ENCODE measurements at regions not wholly inside any gene's neighbourhood (a gene's known extent, or its start where the extent isn't known, plus 50 kb on each side); places are given as distances from the start of the nearest gene placed in this dataset.

DNA sequence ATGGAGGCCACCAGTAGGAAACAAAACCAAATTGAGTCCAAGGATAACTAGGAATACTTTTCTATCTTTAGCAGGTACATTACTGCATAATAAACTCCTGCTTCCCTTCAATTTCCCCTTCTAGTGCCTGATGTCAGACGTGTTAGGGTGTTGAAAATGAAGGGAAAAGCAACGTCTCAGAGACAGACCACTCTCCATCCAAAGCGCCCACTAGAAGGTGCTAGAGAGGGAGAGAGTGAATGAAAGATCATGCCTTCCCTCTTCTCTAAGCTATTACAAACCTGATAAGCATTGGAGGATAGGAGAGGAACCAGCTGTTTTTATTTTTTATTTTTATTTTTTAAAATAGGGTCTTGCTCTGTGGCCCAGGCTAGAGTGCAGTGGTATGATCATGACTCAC, 64.1 kb downstream of the ZNF641 start:
- Histone ChIP-seq H3K4me3 (no peak overlapping the region), H3K9me3 (no peaks in the 10 kb centered on the region), H3K27ac (no peak overlapping the region), H3K27me3 (no peaks in the 10 kb centered on the region), H3K36me3 (no peaks in the 10 kb centered on the region), H3K4me1 (no peaks in the 10 kb centered on the region)
- no peak for TF ChIP-seq POLR2A (IDR thresholded peaks at IDR 0.05)
- TF ChIP-seq, protein P1, sequence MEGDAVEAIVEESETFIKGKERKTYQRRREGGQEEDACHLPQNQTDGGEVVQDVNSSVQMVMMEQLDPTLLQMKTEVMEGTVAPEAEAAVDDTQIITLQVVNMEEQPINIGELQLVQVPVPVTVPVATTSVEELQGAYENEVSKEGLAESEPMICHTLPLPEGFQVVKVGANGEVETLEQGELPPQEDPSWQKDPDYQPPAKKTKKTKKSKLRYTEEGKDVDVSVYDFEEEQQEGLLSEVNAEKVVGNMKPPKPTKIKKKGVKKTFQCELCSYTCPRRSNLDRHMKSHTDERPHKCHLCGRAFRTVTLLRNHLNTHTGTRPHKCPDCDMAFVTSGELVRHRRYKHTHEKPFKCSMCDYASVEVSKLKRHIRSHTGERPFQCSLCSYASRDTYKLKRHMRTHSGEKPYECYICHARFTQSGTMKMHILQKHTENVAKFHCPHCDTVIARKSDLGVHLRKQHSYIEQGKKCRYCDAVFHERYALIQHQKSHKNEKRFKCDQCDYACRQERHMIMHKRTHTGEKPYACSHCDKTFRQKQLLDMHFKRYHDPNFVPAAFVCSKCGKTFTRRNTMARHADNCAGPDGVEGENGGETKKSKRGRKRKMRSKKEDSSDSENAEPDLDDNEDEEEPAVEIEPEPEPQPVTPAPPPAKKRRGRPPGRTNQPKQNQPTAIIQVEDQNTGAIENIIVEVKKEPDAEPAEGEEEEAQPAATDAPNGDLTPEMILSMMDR (IDR thresholded peaks at IDR 0.05), result peak in 2 of 4 experiments; percentile 10 to 17
- DNase-seq, result no peak
- intact Hi-C loops (cut with DNase I; ENCODE audit: low total_unique reads), result no loop called here

DNA sequence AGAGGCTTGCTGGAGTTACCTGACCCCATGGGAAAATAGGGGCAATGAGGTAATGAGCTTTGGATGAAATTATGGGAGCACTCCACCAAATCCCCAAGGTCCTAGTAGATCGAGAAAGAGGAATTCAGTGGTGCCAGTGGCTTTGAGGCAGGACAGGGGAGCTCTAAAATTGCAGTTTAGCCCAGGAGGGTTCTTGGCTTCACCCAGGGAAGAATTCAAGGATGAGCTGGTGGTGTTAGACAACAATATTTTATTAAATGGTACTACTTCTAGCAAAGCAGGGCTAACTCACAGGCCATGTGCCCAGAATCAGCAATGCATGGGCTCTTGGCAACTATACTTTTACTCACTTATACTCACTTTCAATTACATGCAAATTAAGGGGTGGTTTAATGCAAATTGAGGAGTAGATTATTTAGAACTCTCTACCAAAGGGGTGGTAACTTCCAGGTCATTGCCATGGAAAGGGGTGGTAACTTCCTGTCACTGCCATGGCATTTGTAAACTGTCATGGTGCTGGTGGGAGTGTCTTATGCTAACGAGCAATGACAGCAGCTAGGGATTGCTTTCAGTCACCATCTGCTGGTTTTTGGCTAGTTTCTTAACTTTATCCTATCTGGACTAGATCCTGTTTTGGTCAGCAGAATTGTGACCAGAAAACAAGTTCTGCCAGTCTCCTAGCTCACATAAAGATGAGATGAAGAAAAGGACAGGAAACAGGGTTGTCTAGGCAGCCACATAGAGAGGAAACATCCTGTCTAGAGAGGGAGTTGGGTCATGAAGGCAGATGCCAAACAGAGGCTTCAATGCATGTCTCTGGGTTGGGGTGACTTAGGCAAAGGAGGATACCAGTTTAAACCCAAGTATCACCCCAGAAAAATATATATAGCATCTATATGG, 64.7 kb downstream of the ZNF641 start:
- no peak for DNase-seq

DNA sequence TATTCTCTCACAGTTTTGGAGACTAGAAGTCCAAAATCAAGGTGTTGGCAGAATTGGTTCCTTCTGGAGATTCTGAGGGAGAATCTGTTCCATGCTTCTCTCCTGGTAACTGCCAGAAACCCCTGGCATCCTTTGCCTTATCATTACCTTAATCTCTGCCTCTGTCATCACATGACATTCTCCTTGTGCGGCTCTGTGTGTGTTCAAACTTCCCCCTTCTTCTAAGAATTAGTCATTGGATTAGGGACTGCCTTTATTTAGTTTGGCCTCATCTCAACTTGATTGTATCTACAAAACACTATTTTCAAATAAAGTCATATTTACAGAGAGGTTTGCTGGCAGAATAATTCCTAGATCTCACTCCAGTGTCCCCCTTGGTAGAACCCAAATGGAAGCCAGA, 68.9 kb downstream of the ZNF641 start:
- H3K27me3 ChIP-seq, result no peaks in the 10 kb centered on the region
- no peaks in the 10 kb centered on the region for H3K9me3 ChIP-seq
- H3K27ac ChIP-seq, result no peak overlapping the region
- H3K4me3 ChIP-seq, result no peak overlapping the region
- H3K36me3 ChIP-seq, result no peaks in the 10 kb centered on the region
- intact Hi-C loops (cut with DNase I; ENCODE audit: low total_unique reads), result no loop called here
- no peaks in the 10 kb centered on the region for H3K4me1 ChIP-seq
- TF ChIP-seq, protein P1 (IDR thresholded peaks at IDR 0.05), result no peak
- TF ChIP-seq POLR2A (IDR thresholded peaks at IDR 0.05), result no peak
- DNase-seq, result no peak

More for the DNA sequence above, 64.7 kb downstream of the ZNF641 start:
- Histone ChIP-seq H3K4me3 (no peak overlapping the region), H3K4me1 (no peaks in the 10 kb centered on the region), H3K9me3 (no peaks in the 10 kb centered on the region), H3K36me3 (no peaks in the 10 kb centered on the region), H3K27ac (no peak overlapping the region), H3K27me3 (no peaks in the 10 kb centered on the region)
- TF ChIP-seq, protein P1 (IDR thresholded peaks at IDR 0.05), result no peak
- no peak for TF ChIP-seq POLR2A (IDR thresholded peaks at IDR 0.05)
- intact Hi-C loops (cut with DNase I; ENCODE audit: low total_unique reads), result no loop called here

DNA sequence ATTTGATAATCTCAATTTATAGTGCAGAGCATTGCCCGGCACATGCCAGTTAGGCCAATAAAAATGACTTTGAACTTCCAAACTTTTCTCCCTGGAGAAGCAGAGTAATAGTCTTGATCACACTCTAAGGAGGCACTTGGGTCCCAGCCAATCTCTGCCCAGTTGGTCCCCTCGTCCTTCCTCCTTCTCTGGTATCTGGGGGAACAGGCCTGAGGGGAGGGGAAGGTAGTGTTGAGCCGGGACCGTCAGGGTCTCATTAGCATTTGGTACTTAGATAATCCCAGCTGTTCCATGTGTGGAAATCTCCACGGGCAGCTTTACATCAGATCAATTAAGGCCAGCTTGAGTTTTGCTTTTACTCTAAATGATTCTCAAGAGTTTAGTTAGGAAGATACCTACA, 70.1 kb downstream of the ZNF641 start:
- no peaks in the 10 kb centered on the region for H3K9me3 ChIP-seq
- H3K27ac ChIP-seq, result no peak overlapping the region
- no peak for TF ChIP-seq POLR2A (IDR thresholded peaks at IDR 0.05)
- H3K36me3 ChIP-seq, result no peaks in the 10 kb centered on the region
- H3K4me1 ChIP-seq, result no peaks in the 10 kb centered on the region
- H3K4me3 ChIP-seq, result no peak overlapping the region
- intact Hi-C loops (cut with DNase I; ENCODE audit: low total_unique reads), result no loop called here
- DNase-seq, result no peak
- no peaks in the 10 kb centered on the region for H3K27me3 ChIP-seq

DNA sequence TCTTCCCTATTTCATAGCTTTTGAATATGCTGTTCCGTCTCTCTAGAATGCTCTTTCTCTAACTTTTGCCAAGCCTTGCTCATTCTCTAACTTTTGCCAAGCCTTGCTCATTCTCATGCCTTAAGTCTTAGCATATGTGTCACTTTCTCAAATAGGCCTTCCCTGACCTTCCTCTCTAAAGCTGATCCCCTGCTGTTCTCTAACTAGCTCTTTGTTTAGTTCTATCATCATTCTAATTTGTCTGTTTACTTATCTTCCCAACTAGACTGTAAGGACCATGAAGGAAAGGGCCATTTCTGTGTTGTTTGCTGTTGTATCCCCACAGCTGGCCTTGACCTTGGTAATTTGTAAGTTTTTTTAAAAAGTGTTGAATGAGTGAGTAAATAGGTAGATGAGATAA, 71.1 kb downstream of the ZNF641 start:
- Histone ChIP-seq H3K4me3 (no peak overlapping the region), H3K9me3 (no peaks in the 10 kb centered on the region), H3K4me1 (no peaks in the 10 kb centered on the region), H3K36me3 (no peaks in the 10 kb centered on the region), H3K27ac (no peak overlapping the region), H3K27me3 (no peaks in the 10 kb centered on the region)
- DNase-seq, result no peak
- TF ChIP-seq, protein P1 (IDR thresholded peaks at IDR 0.05), result no peak
- no peak for TF ChIP-seq POLR2A (IDR thresholded peaks at IDR 0.05)
- intact Hi-C loops (cut with DNase I; ENCODE audit: low total_unique reads), result no loop called here
